ENCODE measurements at regions not wholly inside any gene's neighbourhood (a gene's known extent, or its start where the extent isn't known, plus 50 kb on each side); places are given as distances from the start of the nearest gene placed in this dataset.

DNA sequence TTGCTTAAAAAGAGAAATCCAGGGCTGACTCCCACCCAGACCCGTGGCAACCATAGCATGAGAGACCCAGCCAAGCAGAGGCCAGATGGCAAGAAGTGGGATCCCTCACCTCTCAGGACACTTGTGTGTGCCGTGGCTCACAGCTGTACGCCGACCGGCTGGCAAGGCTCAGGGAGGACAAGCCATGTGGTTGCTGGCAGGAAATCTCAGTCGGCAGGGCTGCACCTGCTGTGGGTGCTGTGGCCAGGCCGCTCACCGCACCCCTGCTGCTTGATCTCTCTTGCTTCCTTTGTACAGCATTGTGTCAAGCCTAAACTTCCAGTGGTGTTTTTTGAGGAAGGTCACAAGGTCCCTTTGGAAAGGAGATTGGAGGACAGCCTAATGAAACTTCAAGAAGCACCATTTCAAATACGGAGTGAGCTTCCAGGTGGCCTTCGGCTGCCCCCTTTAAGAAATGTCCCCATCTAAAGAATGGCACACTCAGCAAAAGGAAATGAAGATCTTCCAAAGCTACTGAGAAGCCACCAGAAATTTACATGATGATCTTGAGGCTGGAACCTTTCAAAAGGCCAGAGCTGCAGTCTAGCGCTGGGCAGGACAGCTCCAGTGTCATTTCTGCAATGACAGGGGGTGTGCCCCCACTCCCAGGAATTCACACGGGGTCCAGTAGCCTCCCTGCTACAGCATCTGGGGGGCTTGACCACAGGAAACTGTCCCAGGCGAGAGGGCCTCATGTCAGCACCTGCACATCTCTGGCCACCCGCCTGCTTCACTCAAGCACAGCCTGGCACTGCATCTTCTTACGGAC lies 409.0 kb upstream of the MGMT start:
- CTCF ChIA-PET (ENCODE audit: low intra/inter-chr PET ratio): no interaction called here
- BruUV-seq (replicated peaks): no TSS peak
- 0% methylated on average over 11 of the region's 15 CpGs for WGBS (ENCODE audit: insufficient coverage, low coverage, missing lambda C conversion rate)

DNA sequence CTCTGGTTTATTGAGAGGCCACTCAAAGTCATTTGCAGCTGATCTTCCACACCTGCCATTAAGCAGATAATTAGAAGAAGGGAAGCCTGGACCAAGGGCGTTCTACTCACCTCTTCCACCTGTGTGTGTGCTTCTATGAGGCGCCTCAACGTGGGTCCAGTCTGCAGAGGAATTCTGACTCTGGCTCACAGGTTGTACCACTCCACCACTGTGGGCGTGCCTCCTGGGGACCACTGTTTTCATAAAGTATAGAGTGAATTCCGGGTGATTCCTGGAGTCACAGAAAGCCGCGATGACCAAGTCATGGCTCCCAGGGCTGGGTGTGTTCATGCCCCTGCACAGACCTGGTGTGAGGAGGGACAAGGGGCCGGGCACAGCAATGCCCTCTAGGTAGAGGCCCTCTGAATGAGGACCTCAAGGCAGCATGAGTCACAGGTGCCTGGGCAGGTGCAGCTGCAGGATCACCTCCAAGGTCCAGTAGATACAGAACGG lies 408.3 kb upstream of the MGMT start:
- 0% methylated on average over 9 of the region's 9 CpGs for WGBS (ENCODE audit: insufficient coverage, low coverage, missing lambda C conversion rate)
- Histone ChIP-seq H3K36me3 (ENCODE audit: control insufficient read depth, insufficient read depth, low read length) (no peaks in the 10 kb centered on the region), H3K9me3 (replicated peaks; ENCODE audit: control insufficient read depth, insufficient read depth, low read depth, low read length) (no peaks in the 10 kb centered on the region), H3K9me1 (ENCODE audit: control insufficient read depth, insufficient read depth, low read length) (no peaks in the 10 kb centered on the region), H3K4me3 (no peak overlapping the region), H3K27ac (ENCODE audit: extremely low read depth, low read depth, low read length) (no peak overlapping the region), H4K20me1 (replicated peaks; ENCODE audit: control insufficient read depth, insufficient read depth, low read length) (no peaks in the 10 kb centered on the region), H3K9ac (ENCODE audit: insufficient read depth in 1 of 2, low read depth in 2 of 2, low read length in 2 of 2) (no peak overlapping the region), H3K4me2 (ENCODE audit: insufficient read depth, low read length) (no peak overlapping the region), H2AFZ (ENCODE audit: low read depth, low read length) (no peak overlapping the region), H3K79me2 (ENCODE audit: control insufficient read depth, insufficient read depth, low read length) (no peaks in the 10 kb centered on the region), H3K4me1 (replicated peaks in 1 of 2; ENCODE audit: control insufficient read depth in 2 of 2, insufficient read depth in 2 of 2, low read length in 2 of 2) (no peaks in the 10 kb centered on the region), H3K27me3 (ENCODE audit: control insufficient read depth in 2 of 2, insufficient read depth in 2 of 2, low read length in 2 of 2) (peaks cover 0 to 16% of the 10 kb centered on the region in 2 experiments; a peak in 3 of 5 replicates)
- intact Hi-C loops (cut with micrococcal nuclease) (no loop called here), in situ Hi-C loops (cut with MboI) (no loop called here)
- ChIA-PET CTCF (ENCODE audit: low intra/inter-chr PET ratio) (no interaction called here), POLR2A (no interaction called here)
- FAIRE-seq: no peak
- BruUV-seq (replicated peaks): no TSS peak
- no peak for ATAC-seq
- DNase-seq (ENCODE audit: extremely low read depth in 1 of 4, low spot score in 3 of 4): no peak
- TF ChIP-seq ERF (CRISPR knock-in tag; IDR thresholded peaks at IDR 0.05) (no peak), PTTG1 (tag; IDR thresholded peaks at IDR 0.05; ENCODE audit: low read depth) (no peak), CBX2 (IDR thresholded peaks at IDR 0.05; ENCODE audit: insufficient read depth, low read length, poor library complexity, severe bottlenecking) (no peak), ZNF609 (CRISPR knock-in tag; IDR thresholded peaks at IDR 0.05; ENCODE audit: borderline replicate concordance) (no peak), KAT2B (IDR thresholded peaks at IDR 0.05; ENCODE audit: low read depth, low read length) (no peak)
- TF ChIP-seq, protein P1, sequence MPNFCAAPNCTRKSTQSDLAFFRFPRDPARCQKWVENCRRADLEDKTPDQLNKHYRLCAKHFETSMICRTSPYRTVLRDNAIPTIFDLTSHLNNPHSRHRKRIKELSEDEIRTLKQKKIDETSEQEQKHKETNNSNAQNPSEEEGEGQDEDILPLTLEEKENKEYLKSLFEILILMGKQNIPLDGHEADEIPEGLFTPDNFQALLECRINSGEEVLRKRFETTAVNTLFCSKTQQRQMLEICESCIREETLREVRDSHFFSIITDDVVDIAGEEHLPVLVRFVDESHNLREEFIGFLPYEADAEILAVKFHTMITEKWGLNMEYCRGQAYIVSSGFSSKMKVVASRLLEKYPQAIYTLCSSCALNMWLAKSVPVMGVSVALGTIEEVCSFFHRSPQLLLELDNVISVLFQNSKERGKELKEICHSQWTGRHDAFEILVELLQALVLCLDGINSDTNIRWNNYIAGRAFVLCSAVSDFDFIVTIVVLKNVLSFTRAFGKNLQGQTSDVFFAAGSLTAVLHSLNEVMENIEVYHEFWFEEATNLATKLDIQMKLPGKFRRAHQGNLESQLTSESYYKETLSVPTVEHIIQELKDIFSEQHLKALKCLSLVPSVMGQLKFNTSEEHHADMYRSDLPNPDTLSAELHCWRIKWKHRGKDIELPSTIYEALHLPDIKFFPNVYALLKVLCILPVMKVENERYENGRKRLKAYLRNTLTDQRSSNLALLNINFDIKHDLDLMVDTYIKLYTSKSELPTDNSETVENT (CRISPR knock-in tag; IDR thresholded peaks at IDR 0.05): no peak

More for the DNA sequence above, 409.0 kb upstream of the MGMT start:
- DNase-seq (ENCODE audit: extremely low read depth in 1 of 4, low spot score in 3 of 4): no peak
- H3K4me1 ChIP-seq (replicated peaks in 1 of 2; ENCODE audit: control insufficient read depth in 2 of 2, insufficient read depth in 2 of 2, low read length in 2 of 2): no peaks in the 10 kb centered on the region
- no peaks in the 10 kb centered on the region for H3K9me3 ChIP-seq (replicated peaks; ENCODE audit: control insufficient read depth, insufficient read depth, low read depth, low read length)
- no peaks in the 10 kb centered on the region for H3K79me2 ChIP-seq (ENCODE audit: control insufficient read depth, insufficient read depth, low read length)
- in situ Hi-C loops (cut with MboI) (no loop called here), intact Hi-C loops (cut with micrococcal nuclease) (no loop called here)
- H3K9me1 ChIP-seq (ENCODE audit: control insufficient read depth, insufficient read depth, low read length): no peaks in the 10 kb centered on the region
- POLR2A ChIA-PET: interaction anchor here (0.6 kb wide), 1 partner anchor 371 kb away, joined by 3 read pairs; no protein-coding TSS in a partner anchor
- no peak for ATAC-seq
- H2AFZ ChIP-seq (ENCODE audit: low read depth, low read length): no peak overlapping the region
- no peaks in the 10 kb centered on the region for H3K36me3 ChIP-seq (ENCODE audit: control insufficient read depth, insufficient read depth, low read length)
- H3K4me2 ChIP-seq (ENCODE audit: insufficient read depth, low read length): no peak overlapping the region
- TF ChIP-seq EHMT2 (IDR thresholded peaks at IDR 0.05): no peak
- H3K9ac ChIP-seq (ENCODE audit: insufficient read depth in 1 of 2, low read depth in 2 of 2, low read length in 2 of 2): no peak overlapping the region
- FAIRE-seq: no peak
- H3K27ac ChIP-seq (ENCODE audit: extremely low read depth, low read depth, low read length): no peak overlapping the region
- H3K27me3 ChIP-seq (ENCODE audit: control insufficient read depth in 2 of 2, insufficient read depth in 2 of 2, low read length in 2 of 2): peaks cover 0 to 16% of the 10 kb centered on the region in 2 experiments; a peak in 3 of 5 replicates
- no peak overlapping the region for H3K4me3 ChIP-seq
- no peaks in the 10 kb centered on the region for H4K20me1 ChIP-seq (replicated peaks; ENCODE audit: control insufficient read depth, insufficient read depth, low read length)

Data from K562 (cell line).